Neural cell (in vitro differentiated cells): ENCODE measurements at regions not wholly inside any gene's neighbourhood (a gene's known extent, or its start where the extent isn't known, plus 50 kb on each side); places are given as distances from the start of the nearest gene placed in this dataset.

Experiments used
- CTCF ChIP-seq: fragments of 450-650 bp; IDR thresholded peaks from 2 replicates; pipeline ENCODE4 v1.5.1; 2014; ENCODE audit warnings: antibody characterized with exemption, mild to moderate bottlenecking, moderate library complexity; ENCODE audit not compliant: poor library complexity, severe bottlenecking
- EP300 ChIP-seq: fragments of 450-650 bp; conservative IDR thresholded peaks from 2 replicates; pipeline ENCODE4 v1.6.1; 2014; ENCODE audit warnings: antibody characterized with exemption, mild to moderate bottlenecking, moderate library complexity; ENCODE audit not compliant: poor library complexity, severe bottlenecking
- EZH2 ChIP-seq: fragments of 200-600, 300-800 bp; shearing (Covaris generic), sonication (generic); IDR thresholded peaks from 2 replicates; pipeline ENCODE4 v1.6.1; 2014; ENCODE audit warnings: antibody characterized with exemption, low read length, borderline replicate concordance, mild to moderate bottlenecking; ENCODE audit not compliant: insufficient read depth, poor library complexity, severe bottlenecking
- MXI1 ChIP-seq: fragments of 450-650 bp; conservative IDR thresholded peaks from 2 replicates; pipeline ENCODE4 v1.6.1; 2014; ENCODE audit warnings: antibody characterized with exemption, mild to moderate bottlenecking; ENCODE audit not compliant: poor library complexity, severe bottlenecking
- POLR2AphosphoS5 ChIP-seq: IDR thresholded peaks from 2 replicates; pipeline ENCODE4 v1.6.1; 2012
- REST ChIP-seq: IDR thresholded peaks from 2 replicates; pipeline ENCODE4 v1.6.1; 2012; ENCODE audit warnings: borderline replicate concordance
- SMC3 ChIP-seq: fragments of 450-650 bp; conservative IDR thresholded peaks from 2 replicates; pipeline ENCODE4 v1.6.1; 2014; ENCODE audit warnings: antibody characterized with exemption, mild to moderate bottlenecking, moderate library complexity; ENCODE audit not compliant: poor library complexity
- TAF1 ChIP-seq: IDR thresholded peaks from 2 replicates; pipeline ENCODE4 v1.6.1; 2012; ENCODE audit warnings: low read depth

- TF ChIP-seq CTCF (no peak), EP300 (no peak), MXI1 (no peak), EZH2 (no peak), REST (no peak), POLR2AphosphoS5 (no peak), TAF1 (no peak), SMC3 (no peak)
Observed at GRCh38 chr5:125476901-125477585, 730.6 kb upstream of the ZNF608 start.
